HG03575 (cell line): ENCODE measurements at regions not wholly inside any gene's neighbourhood (a gene's known extent, or its start where the extent isn't known, plus 50 kb on each side); places are given as distances from the start of the nearest gene placed in this dataset.
A peak's percentile ranks its signal among the peaks of the same experiment; 100 is the strongest.

Experiments
- ATAC-seq: cut with Tn5 transposase; IDR thresholded peaks from one replicate; pipeline ENCODE4 v1.9.1; 2021; ENCODE audit not compliant: unreplicated experiment, insufficient number of reproducible peaks, low FRiP score; ENCODE audit errors: extremely low read depth

- ATAC-seq = no peak
Observed at GRCh38 chr3:31230425-31231223, 302.1 kb upstream of the STT3B start.

DNA sequence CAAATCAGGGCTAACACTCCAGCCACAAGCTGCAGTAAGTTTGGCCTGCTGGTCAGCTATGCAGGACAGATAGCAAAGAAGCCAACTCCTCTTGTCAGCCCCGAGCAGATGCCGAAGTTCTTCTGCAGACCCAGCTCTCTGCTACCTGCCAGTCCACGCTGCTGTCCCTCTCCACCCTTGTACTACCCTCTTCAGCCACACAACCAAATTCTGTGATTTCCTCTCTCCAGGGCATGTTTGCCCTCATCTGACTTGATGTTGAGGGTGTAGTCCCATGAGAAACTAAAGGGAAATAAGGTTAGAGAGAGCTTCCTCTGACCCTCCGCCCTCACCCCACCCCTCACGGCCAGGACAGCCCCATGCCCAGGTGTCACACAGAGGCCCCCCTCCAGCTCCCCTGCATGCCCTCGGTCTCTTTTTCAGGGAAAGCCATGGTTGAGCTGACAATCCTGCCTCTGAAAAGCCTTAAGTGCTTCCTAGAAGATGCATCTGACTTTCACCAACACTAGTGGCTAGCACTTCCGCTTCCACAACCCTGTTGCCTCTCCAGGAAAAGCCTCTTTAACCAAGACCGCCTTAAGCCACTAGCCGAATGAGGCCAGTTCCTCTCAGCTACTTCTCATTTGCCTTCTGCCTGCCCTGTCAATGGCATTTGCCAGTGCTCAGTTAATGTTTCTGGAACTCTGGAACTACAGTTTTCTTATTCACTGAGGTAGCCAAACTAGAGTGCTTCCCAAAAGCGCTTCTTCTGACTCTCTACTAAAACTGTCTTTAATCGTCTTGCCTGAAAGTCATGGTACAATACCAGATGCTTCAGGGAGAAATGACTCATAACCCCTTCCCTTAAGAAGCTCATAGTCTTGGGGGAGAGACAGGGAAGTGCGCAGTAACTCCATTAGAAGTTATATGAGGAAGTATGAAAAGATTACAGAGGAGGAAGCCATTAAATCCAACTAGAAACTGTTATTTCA lies 300.4 kb upstream of the STT3B start:
- ATAC-seq = no peak

DNA sequence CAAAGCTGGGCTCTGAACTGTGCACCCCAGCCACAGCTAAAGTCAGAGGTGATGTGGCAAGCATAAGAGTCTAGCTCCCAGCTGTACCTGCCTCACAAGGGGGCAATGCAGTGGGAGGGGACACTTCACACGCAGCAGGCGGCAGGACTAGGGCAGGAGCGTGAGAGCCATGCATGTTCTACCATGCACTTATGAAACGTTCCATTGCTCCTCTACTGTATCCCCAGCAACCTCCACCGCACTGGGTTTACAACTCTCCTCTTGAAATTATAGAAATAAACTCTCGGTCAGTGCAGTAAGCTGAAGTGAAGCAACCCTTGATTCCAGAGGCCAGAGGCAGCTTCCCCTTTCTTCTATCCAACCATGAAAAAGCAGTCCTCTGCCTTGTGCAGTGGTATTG lies 298.6 kb upstream of the STT3B start:
- no peak for ATAC-seq

DNA sequence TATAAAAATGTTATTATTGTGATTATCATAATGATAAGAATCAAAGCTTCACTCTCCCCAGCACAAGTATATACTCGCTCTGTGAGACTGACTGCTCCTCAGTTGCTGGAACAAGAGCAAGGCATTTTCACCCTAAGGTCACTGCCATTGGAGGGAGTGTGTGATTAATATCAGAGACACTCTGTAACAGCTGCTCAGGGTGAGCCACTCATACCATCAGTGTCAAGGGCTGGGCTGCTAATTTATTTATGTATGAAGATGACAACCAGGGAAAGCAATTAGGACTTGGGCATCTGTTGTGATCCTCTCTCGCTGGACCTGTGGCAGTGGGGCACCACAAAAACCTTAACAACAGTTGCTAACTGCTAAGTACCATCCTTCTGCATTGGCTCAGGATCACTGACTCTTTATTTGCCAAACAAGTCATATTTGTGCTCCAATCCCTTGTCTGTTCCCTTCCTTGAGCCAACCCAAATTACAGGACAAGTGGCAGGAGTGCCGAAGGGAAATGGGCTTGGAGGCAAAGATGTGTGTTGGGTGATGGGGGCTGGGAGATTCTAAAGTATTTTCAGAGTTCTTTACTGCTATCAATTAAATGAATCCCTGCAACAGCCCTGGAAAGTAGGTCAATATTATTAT lies 297.5 kb upstream of the STT3B start:
- no peak for ATAC-seq

DNA sequence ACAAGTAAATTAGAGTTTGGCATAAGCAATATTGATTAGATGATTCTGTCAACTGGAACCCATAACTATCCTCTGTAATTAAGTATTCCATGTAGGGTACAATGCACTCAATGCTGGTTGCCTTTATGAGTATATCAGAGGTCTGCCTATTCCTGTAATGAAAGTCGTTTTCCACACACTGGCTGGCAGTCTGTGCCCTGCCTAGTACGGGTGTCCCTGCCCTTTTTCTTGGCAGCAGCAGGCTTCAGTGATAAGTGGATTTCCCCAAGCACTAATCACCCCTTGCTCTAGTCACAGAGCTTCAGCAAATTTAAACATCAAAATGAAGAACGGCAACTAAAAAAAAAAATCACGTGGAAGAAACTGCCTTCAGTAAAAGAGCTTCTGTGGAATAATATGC lies 294.8 kb upstream of the STT3B start:
- ATAC-seq = no peak

DNA sequence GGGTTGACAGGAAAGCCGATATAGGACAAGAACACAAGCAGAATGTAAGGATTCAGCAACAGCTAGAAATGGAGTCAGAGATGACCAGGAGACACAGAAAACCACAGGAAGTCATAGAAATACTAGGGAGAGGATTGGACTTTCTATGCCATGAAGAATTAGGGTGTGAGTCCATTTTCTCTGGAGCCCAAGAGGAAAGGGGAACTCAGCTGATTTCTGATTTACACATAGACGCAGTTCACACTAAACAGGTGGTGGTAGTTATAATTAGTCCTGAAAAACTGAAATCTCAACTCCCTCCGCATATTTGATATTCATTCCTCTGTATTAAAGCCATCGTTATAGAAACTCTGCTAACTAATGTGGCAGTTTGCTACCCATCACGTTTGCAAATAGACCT lies 292.7 kb upstream of the STT3B start:
- no peak for ATAC-seq

GRCh38 chr3:31240466-31240865 lies 292.3 kb upstream of the STT3B start:
- ATAC-seq = no peak

DNA sequence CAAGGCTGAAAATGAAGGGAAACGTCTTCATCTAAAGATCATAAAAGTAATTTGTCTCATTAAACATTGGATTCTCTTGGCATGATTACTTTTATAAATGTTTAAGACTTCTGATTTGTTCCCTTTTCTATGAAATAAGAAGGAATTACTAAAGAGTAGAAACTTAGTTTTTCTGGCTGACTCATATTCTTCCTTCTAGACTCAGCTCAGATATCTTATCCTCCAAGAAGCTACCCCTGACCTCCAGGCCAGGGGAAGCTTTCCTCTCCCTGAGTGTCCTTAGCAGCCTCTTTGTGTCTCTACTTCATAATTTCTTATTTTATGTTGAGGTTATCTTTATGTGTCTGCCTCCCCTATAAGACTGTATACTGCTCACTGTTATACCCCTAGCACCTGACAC lies 291.9 kb upstream of the STT3B start:
- ATAC-seq = no peak

DNA sequence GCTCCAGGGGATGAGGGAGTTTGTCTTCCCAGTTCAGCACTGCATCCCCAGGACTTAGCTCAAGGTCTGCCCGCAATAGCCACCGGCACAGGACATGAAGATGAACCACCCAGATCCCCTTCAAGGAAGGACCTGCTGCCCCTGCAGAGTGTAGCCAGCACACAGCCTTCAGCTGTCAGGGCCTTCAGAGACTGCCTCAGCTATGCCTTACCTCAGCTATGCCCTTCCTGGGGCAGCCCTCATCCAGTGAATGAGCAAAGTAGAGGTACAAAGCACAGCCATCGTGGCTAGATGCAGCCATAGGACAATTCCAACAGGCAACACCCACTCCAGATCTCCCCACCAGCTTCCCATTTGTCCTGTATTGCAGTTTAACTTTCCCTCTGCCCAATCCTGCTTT lies 291.2 kb upstream of the STT3B start:
- no peak for ATAC-seq

DNA sequence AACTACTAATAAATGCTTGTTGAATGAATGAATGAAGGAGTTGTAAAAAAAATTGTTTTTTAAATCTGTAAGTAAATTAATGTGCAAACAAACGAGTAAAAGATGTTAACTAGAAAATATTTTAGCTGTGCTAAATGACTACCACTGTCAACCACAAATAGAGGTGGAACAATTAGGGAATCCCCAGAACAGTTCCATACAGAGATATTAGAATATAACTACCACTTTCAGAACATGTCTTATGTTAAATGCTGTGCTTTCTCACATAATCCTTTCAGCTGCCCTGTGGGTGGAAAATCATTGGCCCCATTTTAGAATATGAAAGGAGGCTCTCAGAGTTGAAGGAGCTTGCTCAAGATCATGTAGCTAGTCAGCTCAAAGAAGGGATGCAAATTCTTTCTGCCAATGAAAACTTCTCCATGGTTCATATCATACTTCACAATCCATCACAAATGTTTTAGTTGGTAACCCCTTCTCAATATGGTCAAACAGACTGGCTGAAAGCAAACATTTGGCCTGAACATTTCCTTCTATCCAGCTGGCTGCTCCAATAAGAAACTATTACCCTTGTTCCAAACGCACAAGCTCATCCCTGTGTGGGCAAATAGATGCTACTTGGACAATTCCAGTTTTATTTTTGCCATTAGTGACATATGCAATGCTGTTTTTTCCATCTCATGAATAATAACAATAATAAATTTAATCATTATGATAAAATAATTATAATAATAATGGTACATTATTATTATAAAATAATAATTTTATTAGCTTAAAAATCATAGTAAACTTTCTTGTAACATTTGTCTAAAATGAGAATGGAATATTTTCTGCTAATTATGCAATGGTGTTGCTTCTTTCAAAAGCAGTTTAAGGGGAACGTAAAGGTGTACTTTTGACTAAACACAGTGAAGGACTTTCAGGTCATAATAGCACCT lies 290.4 kb upstream of the STT3B start:
- peak; percentile 49 for ATAC-seq

- ATAC-seq = no peak
Observed at GRCh38 chr3:31244929-31245817, 287.6 kb upstream of the STT3B start.

GRCh38 chr3:31246293-31247062 lies 286.2 kb upstream of the STT3B start:
- no peak for ATAC-seq

DNA sequence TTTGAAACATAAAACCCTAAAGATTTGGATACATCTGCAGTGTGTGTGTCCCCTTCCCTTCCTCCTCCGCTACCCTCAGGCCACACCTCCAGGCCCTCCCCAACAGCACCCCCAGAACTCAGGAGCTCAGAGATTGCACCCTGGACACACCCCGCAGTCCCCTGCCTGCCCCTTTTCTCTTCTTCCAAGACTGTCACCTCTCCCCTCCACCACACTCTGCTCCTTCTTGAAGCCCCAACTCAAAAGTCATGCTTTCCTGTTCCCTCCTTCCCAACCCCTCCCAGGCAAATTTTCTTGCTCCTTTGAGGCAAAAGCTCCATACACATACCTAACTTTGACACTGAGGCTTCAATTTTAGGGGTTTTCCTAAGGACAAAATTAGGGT lies 285.7 kb upstream of the STT3B start:
- no peak for ATAC-seq

DNA sequence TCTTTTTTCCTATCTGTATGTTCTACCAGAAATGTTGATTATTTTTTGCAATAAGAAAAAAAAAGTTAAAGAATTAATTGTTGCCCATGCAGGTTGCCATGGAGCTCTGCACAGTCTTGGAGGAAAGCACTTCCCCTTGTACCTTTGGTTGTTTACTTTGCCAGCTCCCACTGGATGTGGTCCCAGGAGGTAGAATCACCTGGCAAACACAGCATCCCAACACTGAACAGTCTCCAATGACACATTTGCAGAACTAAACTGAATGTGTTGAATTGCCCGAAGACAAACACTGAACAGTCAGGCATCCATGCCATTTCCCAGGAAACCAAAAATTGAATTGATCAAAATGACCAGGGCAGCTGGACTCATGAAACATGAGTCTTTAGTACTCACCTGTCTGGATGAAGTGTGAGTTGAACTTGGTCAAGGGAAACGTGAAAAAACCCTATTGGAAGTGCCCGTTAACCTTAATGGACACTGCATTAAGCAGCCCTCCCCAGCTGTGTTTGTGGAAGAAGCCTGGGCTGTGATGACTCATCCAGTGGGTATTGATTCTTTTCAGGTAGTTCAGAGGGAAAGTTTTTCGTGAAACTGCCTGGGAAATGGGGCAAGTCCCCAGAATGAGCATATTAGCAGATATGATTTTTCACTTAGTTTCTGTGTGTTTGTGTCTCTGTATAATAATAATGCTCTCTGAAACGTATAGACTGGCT lies 284.7 kb upstream of the STT3B start:
- no peak for ATAC-seq

DNA sequence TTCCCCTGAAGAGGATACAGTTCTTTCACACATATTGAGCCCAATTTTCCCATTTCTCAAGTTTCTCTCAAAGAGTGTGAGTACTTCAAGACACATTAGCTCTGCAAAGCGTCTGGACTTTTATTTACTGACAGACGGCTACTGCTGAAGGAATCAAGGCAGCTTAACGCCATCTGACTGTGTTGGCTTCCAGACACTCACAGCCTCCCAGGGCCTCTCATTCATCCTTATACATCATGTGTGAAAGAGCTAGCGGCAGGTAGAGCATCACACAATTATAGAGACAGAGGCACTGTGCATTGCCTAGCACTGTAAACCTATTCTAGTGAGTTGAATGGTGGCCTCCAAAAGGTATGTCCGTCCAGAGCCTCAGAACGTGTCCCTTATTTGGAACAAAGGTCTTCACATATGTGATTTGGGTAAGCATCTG lies 284.1 kb upstream of the STT3B start:
- no peak for ATAC-seq

DNA sequence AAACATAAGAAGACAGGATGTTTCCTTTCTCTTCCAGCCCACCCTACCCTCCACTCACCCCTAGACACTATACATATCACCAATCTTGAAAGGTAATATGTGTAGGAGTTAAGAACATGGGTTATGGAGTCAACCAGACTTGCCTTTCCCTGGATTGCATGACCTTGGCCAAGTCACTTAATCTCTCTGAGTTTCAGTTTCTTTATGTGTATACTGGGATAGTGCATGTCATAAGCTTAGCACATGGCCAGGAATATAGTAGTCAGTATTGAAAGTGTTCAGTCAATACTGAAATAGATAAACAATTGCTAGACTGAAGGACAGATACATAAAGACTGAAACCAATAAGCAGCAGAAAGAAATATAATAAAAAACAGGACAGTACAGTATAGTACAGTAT lies 283.2 kb upstream of the STT3B start:
- ATAC-seq = no peak
